ENCODE measurements at regions not wholly inside any gene's neighbourhood (a gene's known extent, or its start where the extent isn't known, plus 50 kb on each side); places are given as distances from the start of the nearest gene placed in this dataset.

- TF ChIP-seq HBP1 (CRISPR knock-in tag; IDR thresholded peaks at IDR 0.05) (peak; percentile 91), AFF1 (IDR thresholded peaks at IDR 0.05; ENCODE audit: low read depth in 1 of 2, partially characterized antibody in 2 of 2) (peak; percentile 79 to 95), SUPT5H (IDR thresholded peaks at IDR 0.05) (peak; percentile 70), FOSL1 (tag; conservative IDR thresholded peaks at IDR 0.05) (peak; percentile 72), THRB (CRISPR knock-in tag; conservative IDR thresholded peaks at IDR 0.05) (peak; percentile 90), ZNF511 (CRISPR knock-in tag; IDR thresholded peaks at IDR 0.05) (peak; percentile 75; the same call in 1 of the 2 replicates), ZBED1 (IDR thresholded peaks at IDR 0.05) (peak; percentile 88; the same call in 1 of the 2 replicates), CHCHD3 (CRISPR knock-in tag; IDR thresholded peaks at IDR 0.05) (0 out of 2 replicates have a peak, but pooled peaks have one; percentile 10), ZBTB33 (CRISPR knock-in tag; IDR thresholded peaks at IDR 0.05) (0 out of 2 replicates have a peak, but pooled peaks have one; percentile 56), RCOR1 (IDR thresholded peaks at IDR 0.05; ENCODE audit: borderline replicate concordance in 1 of 2, low read depth in 2 of 2, low read length in 2 of 2) (peak; percentile 93 to 99), NCOA4 (IDR thresholded peaks at IDR 0.05; ENCODE audit: partially characterized antibody) (peak; percentile 79), TAF7 (tag; IDR thresholded peaks at IDR 0.05) (0 out of 2 replicates have a peak, but pooled peaks have one; percentile 9), RAD21 (CRISPR knock-in tag; conservative IDR thresholded peaks at IDR 0.05 in 1 of 2, IDR thresholded peaks at IDR 0.05 in 1 of 2) (peak in 1 of 2 experiments; percentile 62), HDGF (IDR thresholded peaks at IDR 0.05) (peak; percentile 98), PTTG1 (tag; IDR thresholded peaks at IDR 0.05; ENCODE audit: low read depth) (no peak; the same call in 1 of the 2 replicates), XRCC4 (IDR thresholded peaks at IDR 0.05; ENCODE audit: extremely low read depth, insufficient read depth, insufficient read length) (no peak), DACH1 (IDR thresholded peaks at IDR 0.05; ENCODE audit: partially characterized antibody) (peak; percentile 100)
Measured at GRCh38 chr1:182299728-182300616, 91.6 kb downstream of the GLUL start (continued).

Data from K562 (cell line).